Mesenchymal stem cell (in vitro differentiated cells and primary cell): ENCODE measurements at regions not wholly inside any gene's neighbourhood (a gene's known extent, or its start where the extent isn't known, plus 50 kb on each side); places are given as distances from the start of the nearest gene placed in this dataset.

Experiments
- DNase-seq: peaks from one replicate; pipeline ENCODE4 v3.0.0-alpha.2; 2013
- H2AFZ ChIP-seq: one replicate; pipeline ENCODE4 v1.6.1; 2013; ENCODE audit warnings: low read depth, mild to moderate bottlenecking, control low read depth, inconsistent platforms, low read length, moderate library complexity
- H2AK5ac ChIP-seq: 2 replicates; pipeline ENCODE4 v1.6.1; 2013; ENCODE audit warnings: low read length, moderate library complexity, mild to moderate bottlenecking, inconsistent platforms; ENCODE audit not compliant: severe bottlenecking
- H2BK120ac ChIP-seq: one replicate; pipeline ENCODE4 v1.6.1; 2013; ENCODE audit warnings: low read depth, mild to moderate bottlenecking, inconsistent platforms, low read length, moderate library complexity
- H2BK12ac ChIP-seq, 2 experiments: one replicate each; pipeline ENCODE4 v1.6.1; 2013; ENCODE audit warnings: inconsistent platforms in 2 of 2, low read length in 2 of 2, mild to moderate bottlenecking in 2 of 2, moderate library complexity in 2 of 2, control low read depth in 1 of 2
- H2BK15ac ChIP-seq: one replicate; pipeline ENCODE4 v1.6.1; 2013; ENCODE audit warnings: mild to moderate bottlenecking, low read depth, inconsistent platforms; ENCODE audit not compliant: poor library complexity, severe bottlenecking
- H2BK5ac ChIP-seq: 2 replicates; pipeline ENCODE4 v1.6.1; 2013; ENCODE audit warnings: low read depth, mild to moderate bottlenecking, low read length, control low read depth, inconsistent platforms; ENCODE audit not compliant: poor library complexity, severe bottlenecking
- H3K14ac ChIP-seq, 2 experiments: one replicate each; pipeline ENCODE4 v1.6.1; 2013; ENCODE audit warnings: inconsistent platforms in 2 of 2, low read length in 2 of 2, control low read depth in 1 of 2, mild to moderate bottlenecking in 1 of 2, moderate library complexity in 1 of 2
- H3K18ac ChIP-seq, 2 experiments: one replicate each; pipeline ENCODE4 v1.6.1; 2013; ENCODE audit warnings: inconsistent platforms in 2 of 2, low read length in 2 of 2, control low read depth in 1 of 2, low read depth in 1 of 2, mild to moderate bottlenecking in 1 of 2
- H3K23ac ChIP-seq, 2 experiments: one replicate each; pipeline ENCODE4 v1.6.1; 2013; ENCODE audit warnings: inconsistent platforms in 2 of 2, low read length in 2 of 2, mild to moderate bottlenecking in 2 of 2, moderate library complexity in 2 of 2, control low read depth in 1 of 2
- H3K27ac ChIP-seq: 2 replicates; pipeline ENCODE4 v1.5.1; 2013; ENCODE audit warnings: mild to moderate bottlenecking, moderate library complexity, low read length, control low read depth, inconsistent platforms; ENCODE audit not compliant: poor library complexity, severe bottlenecking
- H3K27me3 ChIP-seq, 2 experiments: 2 replicates each; pipeline versions ENCODE4 v1.6.1 to v1.7.0; 2013; ENCODE audit warnings: low read length in 2 of 2, mild to moderate bottlenecking in 2 of 2, moderate library complexity in 2 of 2, control low read depth in 1 of 2, inconsistent platforms in 1 of 2; ENCODE audit not compliant: control insufficient read depth in 1 of 2, insufficient read depth in 1 of 2
- H3K36me3 ChIP-seq, 2 experiments: 2 replicates each; pipeline versions ENCODE4 v1.6.1 to v1.7.0; 2013; ENCODE audit warnings: low read length in 2 of 2, control low read depth in 1 of 2, inconsistent platforms in 1 of 2, low read depth in 1 of 2, mild to moderate bottlenecking in 1 of 2; ENCODE audit not compliant: insufficient read depth in 2 of 2, control insufficient read depth in 1 of 2
- H3K4ac ChIP-seq, 2 experiments: one replicate each; pipeline ENCODE4 v1.6.1; 2013; ENCODE audit warnings: inconsistent platforms in 2 of 2, low read length in 2 of 2, mild to moderate bottlenecking in 2 of 2, moderate library complexity in 2 of 2, control low read depth in 1 of 2, low read depth in 1 of 2
- H3K4me1 ChIP-seq: 2 replicates; pipeline ENCODE4 v1.6.1; 2013; ENCODE audit warnings: low read depth, low read length, control low read depth; ENCODE audit not compliant: control insufficient read depth, insufficient read depth
- H3K4me2 ChIP-seq: 2 replicates; pipeline ENCODE4 v1.6.1; 2013; ENCODE audit warnings: low read length, mild to moderate bottlenecking, inconsistent platforms; ENCODE audit not compliant: poor library complexity, severe bottlenecking
- H3K4me3 ChIP-seq, 2 experiments: 2 replicates each; pipeline versions ENCODE4 v1.5.1 to v1.7.0; 2013; ENCODE audit warnings: low read length in 2 of 2, mild to moderate bottlenecking in 2 of 2, control low read depth in 1 of 2, low read depth in 1 of 2; ENCODE audit not compliant: insufficient read depth in 1 of 2
- H3K79me1 ChIP-seq: replicated peaks from 2 replicates; pipeline ENCODE4 v1.6.1; 2013; ENCODE audit warnings: mild to moderate bottlenecking, control low read depth, low read length, inconsistent platforms; ENCODE audit not compliant: poor library complexity, severe bottlenecking
- H3K9ac ChIP-seq: 2 replicates; pipeline ENCODE4 v1.7.0; 2013; ENCODE audit warnings: mild to moderate bottlenecking, low read length, moderate library complexity
- H3K9me3 ChIP-seq: 2 replicates; pipeline ENCODE4 v1.7.0; 2013; ENCODE audit warnings: mild to moderate bottlenecking, low read length; ENCODE audit not compliant: control insufficient read depth
- H4K8ac ChIP-seq: one replicate; pipeline ENCODE4 v1.6.1; 2013; ENCODE audit warnings: inconsistent platforms, mild to moderate bottlenecking, low read length, moderate library complexity
- H4K91ac ChIP-seq: one replicate; pipeline ENCODE4 v1.6.1; 2013; ENCODE audit warnings: mild to moderate bottlenecking, low read length, inconsistent platforms
- WGBS: methylation state at CpG from one replicate; pipeline ENCODE4 v1.1.7; 2013; ENCODE audit warnings: mixed read lengths; 5-methylcytosine and 5-hydroxymethylcytosine counted together

GRCh38 chr17:71375948-71376347 is 744.9 kb upstream of the SOX9 start:
- H3K23ac ChIP-seq: no peak overlapping the region
- WGBS: 100% methylated on average over 1 of the region's 1 CpG
- H3K9ac ChIP-seq: no peak overlapping the region
- H3K18ac ChIP-seq: no peak overlapping the region
- H2BK12ac ChIP-seq: no peak overlapping the region
- no peaks in the 10 kb centered on the region for H3K9me3 ChIP-seq
- H3K36me3 ChIP-seq: no peaks in the 10 kb centered on the region
- no peak overlapping the region for H4K91ac ChIP-seq
- no peak overlapping the region for H2BK15ac ChIP-seq
- H2AFZ ChIP-seq: no peak overlapping the region
- no peak overlapping the region for H3K27ac ChIP-seq
- no peak overlapping the region for H2BK5ac ChIP-seq
- H3K79me1 ChIP-seq: no peaks in the 10 kb centered on the region
- no peak overlapping the region for H3K4me2 ChIP-seq
- no peak overlapping the region for H2AK5ac ChIP-seq
- no peak overlapping the region for H4K8ac ChIP-seq
- no peak overlapping the region for H3K4me3 ChIP-seq
- no peak overlapping the region for H3K14ac ChIP-seq
- no peaks in the 10 kb centered on the region for H3K4me1 ChIP-seq
- no peaks in the 10 kb centered on the region for H3K27me3 ChIP-seq
- no peak overlapping the region for H2BK120ac ChIP-seq
- DNase-seq: no peak
- H3K4ac ChIP-seq: no peak overlapping the region

GRCh38 chr17:71376933-71377332 is 743.9 kb upstream of the SOX9 start:
- no peaks in the 10 kb centered on the region for H3K9me3 ChIP-seq
- H2BK120ac ChIP-seq: no peak overlapping the region
- no peak overlapping the region for H4K8ac ChIP-seq
- H3K27ac ChIP-seq: no peak overlapping the region
- H3K79me1 ChIP-seq: no peaks in the 10 kb centered on the region
- no peak overlapping the region for H2BK12ac ChIP-seq
- H4K91ac ChIP-seq: no peak overlapping the region
- H2BK5ac ChIP-seq: no peak overlapping the region
- no peak overlapping the region for H2AK5ac ChIP-seq
- no peak overlapping the region for H3K9ac ChIP-seq
- no peak overlapping the region for H2BK15ac ChIP-seq
- no peak for DNase-seq
- no peak overlapping the region for H3K23ac ChIP-seq
- no peaks in the 10 kb centered on the region for H3K27me3 ChIP-seq
- H3K4me2 ChIP-seq: no peak overlapping the region
- H3K4ac ChIP-seq: no peak overlapping the region
- WGBS: 83% methylated on average over 6 of the region's 6 CpGs
- no peaks in the 10 kb centered on the region for H3K4me1 ChIP-seq
- H3K4me3 ChIP-seq: no peak overlapping the region
- H3K14ac ChIP-seq: no peak overlapping the region
- H3K36me3 ChIP-seq: no peaks in the 10 kb centered on the region
- H2AFZ ChIP-seq: no peak overlapping the region
- H3K18ac ChIP-seq: no peak overlapping the region

GRCh38 chr17:71378036-71378435 is 742.8 kb upstream of the SOX9 start:
- DNase-seq: no peak
- Histone ChIP-seq H3K9ac (no peak overlapping the region), H3K9me3 (no peaks in the 10 kb centered on the region), H4K91ac (no peak overlapping the region), H2BK5ac (no peak overlapping the region), H3K27ac (no peak overlapping the region), H2AFZ (no peak overlapping the region), H3K4me3 (no peak overlapping the region), H3K4ac (no peak overlapping the region), H3K18ac (no peak overlapping the region), H3K14ac (no peak overlapping the region), H2BK12ac (no peak overlapping the region), H2BK15ac (no peak overlapping the region), H2AK5ac (no peak overlapping the region), H3K4me1 (no peaks in the 10 kb centered on the region), H2BK120ac (no peak overlapping the region), H3K79me1 (no peaks in the 10 kb centered on the region), H3K4me2 (no peak overlapping the region), H3K23ac (no peak overlapping the region), H3K27me3 (no peaks in the 10 kb centered on the region), H3K36me3 (no peaks in the 10 kb centered on the region), H4K8ac (no peak overlapping the region)
- 87% methylated on average over 5 of the region's 9 CpGs for WGBS

- Histone ChIP-seq H3K36me3 (no peaks in the 10 kb centered on the region), H4K8ac (no peak overlapping the region), H2AFZ (no peak overlapping the region), H3K23ac (no peak overlapping the region), H2BK15ac (no peak overlapping the region), H2BK12ac (no peak overlapping the region), H2AK5ac (no peak overlapping the region), H3K4ac (no peak overlapping the region), H2BK5ac (no peak overlapping the region), H3K9ac (no peak overlapping the region), H3K27ac (no peak overlapping the region), H3K4me3 (no peak overlapping the region), H2BK120ac (no peak overlapping the region), H4K91ac (no peak overlapping the region), H3K4me1 (no peaks in the 10 kb centered on the region), H3K18ac (no peak overlapping the region), H3K79me1 (no peaks in the 10 kb centered on the region), H3K4me2 (no peak overlapping the region), H3K9me3 (no peaks in the 10 kb centered on the region), H3K27me3 (no peaks in the 10 kb centered on the region), H3K14ac (no peak overlapping the region)
- WGBS: 74% methylated on average over 2 of the region's 3 CpGs
- no peak for DNase-seq
Observed at GRCh38 chr17:71378741-71379140, 742.1 kb upstream of the SOX9 start.
